ENCODE measurements at regions not wholly inside any gene's neighbourhood (a gene's known extent, or its start where the extent isn't known, plus 50 kb on each side); places are given as distances from the start of the nearest gene placed in this dataset.

- Histone ChIP-seq H3K9me3 (ENCODE audit: control insufficient read depth, insufficient read depth, low read depth, low read length) (no peaks in the 10 kb centered on the region), H3K36me3 (ENCODE audit: control insufficient read depth, insufficient read depth, low read length) (no peaks in the 10 kb centered on the region), H3K4me1 (ENCODE audit: control insufficient read depth, insufficient read depth, low read length) (no peaks in the 10 kb centered on the region), H3K27ac (ENCODE audit: low read length) (no peak overlapping the region), H3K27me3 (ENCODE audit: control insufficient read depth, insufficient read depth, low read length) (no peaks in the 10 kb centered on the region), H3K4me3 (ENCODE audit: low read depth in 2 of 2, low read length in 2 of 2) (no peak overlapping the region)
- no peak for ATAC-seq
- BruUV-seq (replicated peaks): no TSS peak
- TF ChIP-seq CTCF (IDR thresholded peaks at IDR 0.05) (no peak), SIN3A (IDR thresholded peaks at IDR 0.05; ENCODE audit: borderline replicate concordance, insufficient read depth, low read depth, low read length) (no peak), TCF7L2 (IDR thresholded peaks at IDR 0.05; ENCODE audit: low read depth, low read length) (no peak), POLR2AphosphoS5 (IDR thresholded peaks at IDR 0.05; ENCODE audit: low read depth, low read length) (no peak)
- TF ChIP-seq, protein P1, sequence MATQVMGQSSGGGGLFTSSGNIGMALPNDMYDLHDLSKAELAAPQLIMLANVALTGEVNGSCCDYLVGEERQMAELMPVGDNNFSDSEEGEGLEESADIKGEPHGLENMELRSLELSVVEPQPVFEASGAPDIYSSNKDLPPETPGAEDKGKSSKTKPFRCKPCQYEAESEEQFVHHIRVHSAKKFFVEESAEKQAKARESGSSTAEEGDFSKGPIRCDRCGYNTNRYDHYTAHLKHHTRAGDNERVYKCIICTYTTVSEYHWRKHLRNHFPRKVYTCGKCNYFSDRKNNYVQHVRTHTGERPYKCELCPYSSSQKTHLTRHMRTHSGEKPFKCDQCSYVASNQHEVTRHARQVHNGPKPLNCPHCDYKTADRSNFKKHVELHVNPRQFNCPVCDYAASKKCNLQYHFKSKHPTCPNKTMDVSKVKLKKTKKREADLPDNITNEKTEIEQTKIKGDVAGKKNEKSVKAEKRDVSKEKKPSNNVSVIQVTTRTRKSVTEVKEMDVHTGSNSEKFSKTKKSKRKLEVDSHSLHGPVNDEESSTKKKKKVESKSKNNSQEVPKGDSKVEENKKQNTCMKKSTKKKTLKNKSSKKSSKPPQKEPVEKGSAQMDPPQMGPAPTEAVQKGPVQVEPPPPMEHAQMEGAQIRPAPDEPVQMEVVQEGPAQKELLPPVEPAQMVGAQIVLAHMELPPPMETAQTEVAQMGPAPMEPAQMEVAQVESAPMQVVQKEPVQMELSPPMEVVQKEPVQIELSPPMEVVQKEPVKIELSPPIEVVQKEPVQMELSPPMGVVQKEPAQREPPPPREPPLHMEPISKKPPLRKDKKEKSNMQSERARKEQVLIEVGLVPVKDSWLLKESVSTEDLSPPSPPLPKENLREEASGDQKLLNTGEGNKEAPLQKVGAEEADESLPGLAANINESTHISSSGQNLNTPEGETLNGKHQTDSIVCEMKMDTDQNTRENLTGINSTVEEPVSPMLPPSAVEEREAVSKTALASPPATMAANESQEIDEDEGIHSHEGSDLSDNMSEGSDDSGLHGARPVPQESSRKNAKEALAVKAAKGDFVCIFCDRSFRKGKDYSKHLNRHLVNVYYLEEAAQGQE (IDR thresholded peaks at IDR 0.05; ENCODE audit: insufficient read depth in 1 of 2, low read depth in 2 of 2, low read length in 1 of 2): no peak
- ChIA-PET CTCF (no interaction called here), POLR2A (no interaction called here)
- intact Hi-C loops (cut with micrococcal nuclease; ENCODE audit: unreplicated experiment): no loop called here
- DNase-seq (ENCODE audit: low read depth, low spot score): no peak
- in situ Hi-C loops (cut with HindIII; ENCODE audit: low pct_unique_long_range_greater_than_20kb, low sequenced_read_pairs): no loop called here
Measured at GRCh38 chr11:28903716-28904115, 795.5 kb downstream of the METTL15 start.

- no peaks in the 10 kb centered on the region for H3K36me3 ChIP-seq (ENCODE audit: control insufficient read depth, insufficient read depth, low read length)
- CTCF ChIA-PET: no interaction called here
- in situ Hi-C loops (cut with HindIII; ENCODE audit: low pct_unique_long_range_greater_than_20kb, low sequenced_read_pairs): no loop called here
- H3K27ac ChIP-seq (ENCODE audit: low read length): no peak overlapping the region
- H3K4me1 ChIP-seq (ENCODE audit: control insufficient read depth, insufficient read depth, low read length): no peaks in the 10 kb centered on the region
- intact Hi-C loops (cut with micrococcal nuclease; ENCODE audit: unreplicated experiment): no loop called here
- POLR2A ChIA-PET: no interaction called here
- TF ChIP-seq TCF7L2 (IDR thresholded peaks at IDR 0.05; ENCODE audit: low read depth, low read length) (no peak), SIN3A (IDR thresholded peaks at IDR 0.05; ENCODE audit: borderline replicate concordance, insufficient read depth, low read depth, low read length) (no peak), POLR2AphosphoS5 (IDR thresholded peaks at IDR 0.05; ENCODE audit: low read depth, low read length) (no peak), CTCF (IDR thresholded peaks at IDR 0.05) (no peak)
- TF ChIP-seq, protein P1 (IDR thresholded peaks at IDR 0.05; ENCODE audit: insufficient read depth in 1 of 2, low read depth in 2 of 2, low read length in 1 of 2): no peak
- no TSS peak for BruUV-seq (replicated peaks)
- no peaks in the 10 kb centered on the region for H3K27me3 ChIP-seq (ENCODE audit: control insufficient read depth, insufficient read depth, low read length)
- ATAC-seq: no peak
- no peak overlapping the region for H3K4me3 ChIP-seq (ENCODE audit: low read depth in 2 of 2, low read length in 2 of 2)
- H3K9me3 ChIP-seq (ENCODE audit: control insufficient read depth, insufficient read depth, low read depth, low read length): no peaks in the 10 kb centered on the region
- no peak for DNase-seq (ENCODE audit: low read depth, low spot score)
Measured at GRCh38 chr11:28900427-28900826, 792.2 kb downstream of the METTL15 start.
